AG04450 (cell line): ENCODE measurements at regions not wholly inside any gene's neighbourhood (a gene's known extent, or its start where the extent isn't known, plus 50 kb on each side); places are given as distances from the start of the nearest gene placed in this dataset.

Source experiments
- CTCF ChIA-PET: fragments of 300-600, 350-600 bp; formaldehyde crosslinking; extraction: SDS; loops from one replicate; lab custom pipeline; 2022; ENCODE audit warnings: antibody characterized with exemption, inconsistent platforms; lab: Charles Lee
- POLR2A ChIA-PET: fragments of 350-600 bp; formaldehyde crosslinking; extraction: SDS; loops from one replicate; lab custom pipeline; 2021; ENCODE audit warnings: antibody characterized with exemption, inconsistent platforms; lab: Yijun Ruan, JAX
- DNase-seq: peaks from one replicate; pipeline ENCODE4 v3.0.0-alpha.2; 2011; ENCODE audit warnings: low read depth, low spot score
- H3K27ac ChIP-seq: one replicate; pipeline ENCODE4 v1.5.1; 2012; ENCODE audit warnings: low read depth, low read length, control low read depth
- H3K27me3 ChIP-seq: one replicate; pipeline ENCODE4 v1.6.0; 2012; ENCODE audit warnings: low read length; ENCODE audit not compliant: control insufficient read depth, insufficient read depth
- H3K4me3 ChIP-seq: 2 replicates; pipeline ENCODE4 v1.5.1; 2011; ENCODE audit warnings: mild to moderate bottlenecking, low read depth, low read length, control low read depth
- H3K9me3 ChIP-seq: 2 replicates; pipeline ENCODE4 v1.5.1; 2012; ENCODE audit warnings: low read length; ENCODE audit not compliant: control insufficient read depth, insufficient read depth
- CTCF ChIP-seq: IDR thresholded peaks from 2 replicates; pipeline ENCODE4 v1.5.1; 2011; ENCODE audit warnings: low read depth, low read length, control low read depth, inconsistent platforms

DNA sequence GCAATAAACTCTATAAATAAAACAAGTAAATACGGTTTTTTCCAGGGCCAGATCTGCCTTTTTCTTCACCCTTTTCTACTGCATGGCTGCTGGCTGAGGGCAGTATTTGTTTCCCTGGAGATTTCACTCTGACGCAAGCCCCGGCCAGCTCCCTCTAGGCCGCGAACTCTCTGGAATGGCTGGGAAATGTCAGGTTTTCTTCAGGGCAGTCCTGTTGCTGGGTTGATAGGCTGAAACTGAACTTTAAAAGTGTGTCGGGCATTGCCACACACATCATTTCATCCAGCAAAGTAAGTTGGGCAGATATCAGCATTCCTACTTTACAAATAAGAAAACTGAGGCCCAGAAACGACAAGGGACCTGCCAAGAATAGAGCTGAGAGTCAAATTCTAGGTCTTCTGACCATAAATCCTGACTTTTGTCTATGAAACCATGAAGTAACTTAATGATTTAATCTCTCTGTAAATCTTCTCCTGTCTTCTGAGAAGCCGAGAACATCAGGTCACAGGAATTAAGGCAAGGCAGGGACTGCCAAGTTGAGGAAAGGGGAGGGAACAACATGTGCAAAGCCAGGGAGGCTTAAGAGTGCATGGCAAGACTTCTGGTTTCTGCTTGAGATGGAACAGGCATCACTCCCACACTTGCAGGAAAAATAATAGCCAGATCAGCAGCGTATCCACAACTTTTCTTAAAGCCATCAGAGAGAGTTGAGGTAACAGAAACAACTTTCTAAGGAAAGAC, 205.0 kb upstream of the CCDC196 start:
- no peaks in the 10 kb centered on the region for H3K27me3 ChIP-seq
- no peak for DNase-seq
- ChIA-PET POLR2A (no interaction called here), CTCF (no interaction called here)
- TF ChIP-seq CTCF = no peak
- no peak overlapping the region for H3K4me3 ChIP-seq
- H3K9me3 ChIP-seq = no peaks in the 10 kb centered on the region; the same call in 1 of the 2 replicates
- H3K27ac ChIP-seq = no peak overlapping the region

GRCh38 chr14:66284346-66284745, 201.8 kb upstream of the CCDC196 start:
- no peaks in the 10 kb centered on the region; the same call in 1 of the 2 replicates for H3K9me3 ChIP-seq
- POLR2A ChIA-PET = no interaction called here
- DNase-seq = no peak
- CTCF ChIA-PET = no interaction called here
- H3K27ac ChIP-seq = no peak overlapping the region
- H3K4me3 ChIP-seq = no peak overlapping the region
- no peaks in the 10 kb centered on the region for H3K27me3 ChIP-seq
- TF ChIP-seq CTCF = no peak

DNA sequence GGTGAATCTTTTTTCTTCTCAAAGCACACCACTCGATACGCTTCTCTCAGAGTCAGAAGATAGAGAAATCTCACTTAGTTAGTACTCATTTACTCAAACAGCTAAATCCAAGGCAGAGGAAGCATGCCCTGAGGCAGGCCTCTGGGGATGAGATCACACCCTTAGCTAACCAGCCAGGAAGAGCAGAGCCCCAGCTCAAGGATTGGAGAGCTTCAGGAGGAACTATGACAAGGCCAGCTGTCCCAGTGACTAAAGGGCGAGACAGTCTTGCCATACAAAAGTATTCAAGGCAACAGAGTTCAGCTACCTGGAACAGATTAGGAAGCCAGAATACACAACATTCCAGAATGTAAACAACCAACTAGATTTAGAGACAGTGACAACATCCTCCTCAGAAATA, 197.7 kb upstream of the CCDC196 start:
- Histone ChIP-seq H3K27me3 (no peaks in the 10 kb centered on the region), H3K9me3 (no peaks in the 10 kb centered on the region; the same call in 1 of the 2 replicates), H3K4me3 (no peak overlapping the region), H3K27ac (no peak overlapping the region)
- DNase-seq = no peak
- TF ChIP-seq CTCF = no peak
- ChIA-PET POLR2A (no interaction called here), CTCF (no interaction called here)

- TF ChIP-seq CTCF = no peak
- no peak overlapping the region for H3K4me3 ChIP-seq
- DNase-seq = no peak
- no peaks in the 10 kb centered on the region; the same call in 1 of the 2 replicates for H3K9me3 ChIP-seq
- no peak overlapping the region for H3K27ac ChIP-seq
- CTCF ChIA-PET = no interaction called here
- no peaks in the 10 kb centered on the region for H3K27me3 ChIP-seq
- POLR2A ChIA-PET = no interaction called here
These were observed 194.4 kb upstream of the CCDC196 start for GRCh38 chr14:66291756-66292155.

- Histone ChIP-seq H3K4me3 (no peak overlapping the region), H3K9me3 (no peaks in the 10 kb centered on the region), H3K27me3 (no peaks in the 10 kb centered on the region), H3K27ac (no peak overlapping the region)
- no peak for TF ChIP-seq CTCF
- ChIA-PET POLR2A (no interaction called here), CTCF (no interaction called here)
- DNase-seq = no peak
These were observed 192.6 kb upstream of the CCDC196 start for GRCh38 chr14:66293533-66294105.
